Left ventricle myocardium inferior (tissue), 1 donor: ENCODE measurements at regions not wholly inside any gene's neighbourhood (a gene's known extent, or its start where the extent isn't known, plus 50 kb on each side); places are given as distances from the start of the nearest gene placed in this dataset.

Source experiments
- DNase-seq: peaks from one replicate; pipeline ENCODE4 v3.0.0-alpha.2; 2020
- H3K27ac ChIP-seq: fragments of 200-600 bp; replicated peaks from 2 replicates; pipeline ENCODE4 v1.8.0; 2021
- H3K27me3 ChIP-seq: fragments of 200-600 bp; 2 replicates; pipeline ENCODE4 v1.8.0; 2021; ENCODE audit warnings: low read depth
- H3K36me3 ChIP-seq: fragments of 200-600 bp; 2 replicates; pipeline ENCODE4 v1.8.0; 2021
- H3K4me1 ChIP-seq: fragments of 200-600 bp; 2 replicates; pipeline ENCODE4 v1.8.0; 2021
- H3K4me3 ChIP-seq: fragments of 200-600 bp; 2 replicates; pipeline ENCODE4 v1.8.0; 2021; ENCODE audit warnings: mild to moderate bottlenecking, moderate library complexity
- H3K9me3 ChIP-seq: fragments of 200-600 bp; replicated peaks from 2 replicates; pipeline ENCODE4 v1.8.0; 2021
- intact Hi-C: fragments of 100-400 bp; cut with micrococcal nuclease; formaldehyde crosslinking; loops from one replicate; pipeline ENCODE4 v1.11.0; 2022
- TF ChIP-seq, protein P1 (sequence below): fragments of 200-600 bp; IDR thresholded peaks from 2 replicates; pipeline ENCODE4 v1.8.0; 2021; ENCODE audit warnings: antibody characterized with exemption, mild to moderate bottlenecking, borderline replicate concordance
- donor health status: DM: no; HTN: yes; CAD: no; lungs with severe emphysema.

DNA sequence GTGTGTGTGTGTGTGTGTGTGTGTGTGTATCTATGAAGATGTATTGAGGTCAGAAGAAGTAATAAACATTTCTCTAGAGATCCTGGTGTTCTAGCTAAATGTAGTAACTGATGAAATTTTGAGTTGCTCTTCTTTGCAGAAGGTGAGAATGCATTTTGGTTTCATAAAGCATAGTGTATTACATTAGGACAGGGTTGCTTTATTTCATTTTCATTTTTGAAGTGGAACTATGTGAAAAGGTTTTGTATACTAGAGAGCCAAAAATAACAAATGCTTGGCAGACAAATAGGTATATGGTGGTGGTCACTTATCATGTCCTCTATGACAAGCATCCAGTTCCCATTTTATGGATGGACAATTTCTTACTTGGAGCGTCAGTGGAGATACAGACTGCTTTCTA lies 99.0 kb downstream of the CASP12 start:
- Histone ChIP-seq H3K4me3 (no peak overlapping the region), H3K36me3 (no peaks in the 10 kb centered on the region), H3K4me1 (no peaks in the 10 kb centered on the region), H3K9me3 (peaks cover 11% of the 10 kb centered on the region), H3K27me3 (no peaks in the 10 kb centered on the region), H3K27ac (no peak overlapping the region)
- TF ChIP-seq, protein P1, sequence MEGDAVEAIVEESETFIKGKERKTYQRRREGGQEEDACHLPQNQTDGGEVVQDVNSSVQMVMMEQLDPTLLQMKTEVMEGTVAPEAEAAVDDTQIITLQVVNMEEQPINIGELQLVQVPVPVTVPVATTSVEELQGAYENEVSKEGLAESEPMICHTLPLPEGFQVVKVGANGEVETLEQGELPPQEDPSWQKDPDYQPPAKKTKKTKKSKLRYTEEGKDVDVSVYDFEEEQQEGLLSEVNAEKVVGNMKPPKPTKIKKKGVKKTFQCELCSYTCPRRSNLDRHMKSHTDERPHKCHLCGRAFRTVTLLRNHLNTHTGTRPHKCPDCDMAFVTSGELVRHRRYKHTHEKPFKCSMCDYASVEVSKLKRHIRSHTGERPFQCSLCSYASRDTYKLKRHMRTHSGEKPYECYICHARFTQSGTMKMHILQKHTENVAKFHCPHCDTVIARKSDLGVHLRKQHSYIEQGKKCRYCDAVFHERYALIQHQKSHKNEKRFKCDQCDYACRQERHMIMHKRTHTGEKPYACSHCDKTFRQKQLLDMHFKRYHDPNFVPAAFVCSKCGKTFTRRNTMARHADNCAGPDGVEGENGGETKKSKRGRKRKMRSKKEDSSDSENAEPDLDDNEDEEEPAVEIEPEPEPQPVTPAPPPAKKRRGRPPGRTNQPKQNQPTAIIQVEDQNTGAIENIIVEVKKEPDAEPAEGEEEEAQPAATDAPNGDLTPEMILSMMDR, result no peak
- intact Hi-C loops, result no loop called here
- DNase-seq, result no peak

DNA sequence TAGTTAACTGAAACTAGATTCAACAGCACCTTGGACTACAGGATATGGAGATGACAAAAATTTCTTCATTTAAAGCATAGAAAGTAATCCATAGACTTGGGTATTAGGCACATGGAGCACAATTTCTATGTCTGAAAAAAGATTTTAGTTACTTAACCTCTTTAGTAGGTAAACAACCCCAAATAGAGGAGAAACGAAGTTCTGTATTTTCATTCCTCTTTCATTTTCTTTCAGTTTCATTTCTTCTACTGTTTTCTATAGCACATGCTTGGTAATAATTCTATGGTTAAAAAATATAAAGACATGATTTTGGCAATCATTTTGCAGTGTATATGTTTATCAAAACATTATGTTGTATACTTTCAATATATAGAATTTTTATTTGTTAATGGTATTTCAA lies 99.5 kb downstream of the CASP12 start:
- H3K4me3 ChIP-seq, result peak overlapping the region; percentile 18
- no peaks in the 10 kb centered on the region for H3K4me1 ChIP-seq
- H3K9me3 ChIP-seq, result peaks cover 11% of the 10 kb centered on the region
- TF ChIP-seq, protein P1, result no peak
- H3K36me3 ChIP-seq, result no peaks in the 10 kb centered on the region
- no peak overlapping the region for H3K27ac ChIP-seq
- DNase-seq, result no peak
- no peaks in the 10 kb centered on the region for H3K27me3 ChIP-seq
- intact Hi-C loops, result no loop called here

GRCh38 chr11:104796301-104796700 lies 102.0 kb downstream of the CASP12 start:
- TF ChIP-seq, protein P1, result no peak

DNA sequence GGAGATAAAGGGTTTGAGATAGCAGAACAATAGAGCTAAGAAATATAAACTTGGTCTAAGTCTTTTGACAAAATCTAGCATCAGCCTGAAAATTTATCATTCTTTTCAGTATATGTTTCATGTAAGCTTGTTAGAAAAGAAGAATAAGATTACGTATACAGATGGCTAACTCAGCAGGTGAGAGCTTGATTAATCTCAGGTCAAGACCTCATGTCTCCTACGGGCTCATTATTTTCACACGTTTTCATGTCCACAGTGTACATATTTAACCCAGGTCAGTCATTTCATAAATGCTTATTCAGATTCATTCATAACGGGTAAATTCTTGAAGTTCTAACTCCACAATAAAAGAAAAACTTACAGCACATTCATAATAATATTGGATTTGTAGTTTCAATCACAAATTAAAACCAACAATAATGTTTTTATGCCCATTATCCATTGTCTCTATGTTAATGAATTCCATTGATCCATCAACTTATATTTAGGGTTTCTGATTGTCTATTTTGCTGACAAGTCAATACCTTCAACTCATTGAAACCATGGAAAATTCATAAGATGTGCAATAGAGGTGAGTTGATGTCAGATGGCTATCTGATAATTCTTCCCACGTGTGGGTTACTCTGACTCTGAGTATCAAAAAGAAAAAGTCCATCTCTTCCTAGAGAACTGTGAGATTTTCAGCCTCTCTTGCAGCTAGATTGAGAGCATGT lies 102.6 kb downstream of the CASP12 start:
- Histone ChIP-seq H3K4me1 (no peaks in the 10 kb centered on the region), H3K36me3 (no peaks in the 10 kb centered on the region), H3K27ac (no peak overlapping the region), H3K27me3 (no peaks in the 10 kb centered on the region), H3K9me3 (peaks cover 11% of the 10 kb centered on the region), H3K4me3 (no peak overlapping the region)
- intact Hi-C loops, result no loop called here
- DNase-seq, result no peak
- TF ChIP-seq, protein P1, result no peak

More at GRCh38 chr11:104796301-104796700, 102.0 kb downstream of the CASP12 start:
- DNase-seq, result no peak
- Histone ChIP-seq H3K27me3 (no peaks in the 10 kb centered on the region), H3K4me1 (no peaks in the 10 kb centered on the region), H3K9me3 (peaks cover 11% of the 10 kb centered on the region), H3K4me3 (no peak overlapping the region), H3K27ac (no peak overlapping the region), H3K36me3 (no peaks in the 10 kb centered on the region)
- intact Hi-C loops, result no loop called here

GRCh38 chr11:104792861-104793260 lies 105.4 kb downstream of the CASP12 start:
- intact Hi-C loops, result no loop called here
- H3K27me3 ChIP-seq, result no peaks in the 10 kb centered on the region
- TF ChIP-seq, protein P1, result no peak

More at GRCh38 chr11:104792861-104793260, 105.4 kb downstream of the CASP12 start:
- Histone ChIP-seq H3K27ac (no peak overlapping the region), H3K4me1 (no peaks in the 10 kb centered on the region), H3K9me3 (peaks cover 11% of the 10 kb centered on the region), H3K36me3 (no peaks in the 10 kb centered on the region), H3K4me3 (no peak overlapping the region)
- DNase-seq, result no peak
